A673 (cell line): ENCODE measurements at regions not wholly inside any gene's neighbourhood (a gene's known extent, or its start where the extent isn't known, plus 50 kb on each side); places are given as distances from the start of the nearest gene placed in this dataset.

Experiments
- BruUV-seq: library from RNA; stranded (reverse); fragments of 400-500 nt; replicated peaks from 2 replicates; lab custom pipeline; 2021; lab: Mats Ljungman, UMichigan
- CTCF ChIA-PET: fragments of 300-600 bp; sonication (Branson Sonifier 250); formaldehyde crosslinking; loops from one replicate; lab custom pipeline; 2022; ENCODE audit warnings: antibody characterized with exemption; lab: Charles Lee
- POLR2A ChIA-PET: fragments of 300-600 bp; sonication (Branson Sonifier 250); formaldehyde crosslinking; loops from one replicate; lab custom pipeline; 2022; ENCODE audit warnings: antibody characterized with exemption; ENCODE audit not compliant: low non-redundant PET; lab: Charles Lee
- DNase-seq: peaks from one replicate; pipeline ENCODE4 v3.0.0-alpha.2; 2015; ENCODE audit warnings: low spot score
- H3K27ac ChIP-seq: fragments of 200-600 bp; sonication (generic); 2 replicates; pipeline ENCODE4 v1.5.1; 2016; ENCODE audit warnings: mixed run types, low read depth, mild to moderate bottlenecking, mixed read lengths, antibody characterized with exemption, low read length; ENCODE audit not compliant: poor library complexity, severe bottlenecking
- H3K27me3 ChIP-seq: fragments of 200-600 bp; sonication (generic); replicated peaks from 2 replicates; pipeline ENCODE4 v1.6.1; 2017; ENCODE audit warnings: mixed run types, low read depth, mild to moderate bottlenecking, mixed read lengths, antibody characterized with exemption, low read length; ENCODE audit not compliant: insufficient read depth, poor library complexity
- H3K36me3 ChIP-seq: fragments of 200-600 bp; sonication (generic); 2 replicates; pipeline ENCODE4 v1.6.1; 2016; ENCODE audit warnings: mixed run types, mild to moderate bottlenecking, mixed read lengths, antibody characterized with exemption, low read length; ENCODE audit not compliant: insufficient read depth, poor library complexity, severe bottlenecking
- H3K4me1 ChIP-seq: fragments of 200-600 bp; sonication (generic); 2 replicates; pipeline ENCODE4 v1.6.1; 2017; ENCODE audit warnings: mixed run types, mild to moderate bottlenecking, mixed read lengths, antibody characterized with exemption, low read length; ENCODE audit not compliant: insufficient read depth, poor library complexity, severe bottlenecking
- H3K4me3 ChIP-seq: fragments of 200-600 bp; sonication (generic); 2 replicates; pipeline ENCODE4 v1.5.1; 2016; ENCODE audit warnings: low read depth, mixed run types, mild to moderate bottlenecking, mixed read lengths, low read length; ENCODE audit not compliant: poor library complexity, severe bottlenecking
- H3K9me3 ChIP-seq: fragments of 200-600 bp; sonication (generic); 2 replicates; pipeline ENCODE4 v1.6.1; 2016; ENCODE audit warnings: mixed run types, low read depth, mild to moderate bottlenecking, mixed read lengths, antibody characterized with exemption, low read length; ENCODE audit not compliant: poor library complexity, severe bottlenecking
- CTCF ChIP-seq: fragments of 300-800, 200-600 bp; sonication (generic); conservative IDR thresholded peaks from 2 replicates; pipeline ENCODE4 v1.5.1; 2017; ENCODE audit warnings: low read depth, mild to moderate bottlenecking, antibody characterized with exemption, low read length, moderate library complexity, mixed read lengths
- EZH2 ChIP-seq: fragments of 200-600 bp; sonication (generic); IDR thresholded peaks from 2 replicates; pipeline ENCODE4 v1.6.1; 2017; ENCODE audit warnings: borderline replicate concordance, low read depth, mild to moderate bottlenecking, mixed read lengths, antibody characterized with exemption, low read length; ENCODE audit not compliant: poor library complexity, severe bottlenecking
- intact Hi-C: fragments of 100-400 bp; cut with micrococcal nuclease; formaldehyde crosslinking; loops from one replicate; pipeline ENCODE4 v1.10.0; 2022; ENCODE audit not compliant: unreplicated experiment

- Histone ChIP-seq H3K9me3 (peaks cover 13% of the 10 kb centered on the region), H3K27me3 (no peaks in the 10 kb centered on the region), H3K36me3 (no peaks in the 10 kb centered on the region), H3K4me3 (no peak overlapping the region), H3K4me1 (no peaks in the 10 kb centered on the region), H3K27ac (no peak overlapping the region)
- no peak for TF ChIP-seq EZH2
- no peak for TF ChIP-seq CTCF
- DNase-seq, result no peak
- ChIA-PET POLR2A (no interaction called here), CTCF (no interaction called here)
- intact Hi-C loops, result no loop called here
- no TSS peak for BruUV-seq
These were observed 430.2 kb upstream of the SEL1L start for GRCh38 chr14:81963846-81964245.

GRCh38 chr14:81970307-81970706 lies 436.7 kb upstream of the SEL1L start:
- BruUV-seq, result no TSS peak
- H3K9me3 ChIP-seq, result peaks cover 24% of the 10 kb centered on the region
- intact Hi-C loops, result no loop called here
- no peaks in the 10 kb centered on the region for H3K36me3 ChIP-seq
- H3K27ac ChIP-seq, result no peak overlapping the region
- H3K4me1 ChIP-seq, result no peaks in the 10 kb centered on the region
- no peak overlapping the region for H3K4me3 ChIP-seq
- no peak for DNase-seq
- POLR2A ChIA-PET, result no interaction called here
- TF ChIP-seq CTCF, result no peak
- no peak for TF ChIP-seq EZH2
- CTCF ChIA-PET, result no interaction called here
- H3K27me3 ChIP-seq, result no peaks in the 10 kb centered on the region

GRCh38 chr14:81971911-81972310 lies 438.3 kb upstream of the SEL1L start:
- Histone ChIP-seq H3K4me3 (no peak overlapping the region), H3K27ac (no peak overlapping the region), H3K27me3 (no peaks in the 10 kb centered on the region), H3K36me3 (no peaks in the 10 kb centered on the region), H3K9me3 (peaks cover 24% of the 10 kb centered on the region), H3K4me1 (no peaks in the 10 kb centered on the region)
- no TSS peak for BruUV-seq
- ChIA-PET POLR2A (no interaction called here), CTCF (no interaction called here)
- no peak for DNase-seq
- no peak for TF ChIP-seq EZH2
- no peak for TF ChIP-seq CTCF
- intact Hi-C loops, result no loop called here
